PC-9 (cell line): ENCODE measurements at regions not wholly inside any gene's neighbourhood (a gene's known extent, or its start where the extent isn't known, plus 50 kb on each side); places are given as distances from the start of the nearest gene placed in this dataset.

Source experiments
- BruUV-seq: library from RNA; stranded (reverse); fragments of 400-500 nt; replicated peaks from 2 replicates; lab custom pipeline; 2021; lab: Mats Ljungman, UMichigan
- CTCF ChIA-PET: fragments of 300-600 bp; sonication (Branson Sonifier 250); formaldehyde crosslinking; loops from one replicate; lab custom pipeline; 2022; ENCODE audit warnings: antibody characterized with exemption; lab: Charles Lee
- POLR2A ChIA-PET: fragments of 300-600 bp; sonication (Branson Sonifier 250); formaldehyde crosslinking; loops from one replicate; lab custom pipeline; 2022; ENCODE audit warnings: antibody characterized with exemption; ENCODE audit not compliant: unreplicated experiment; lab: Charles Lee
- DNase-seq, 2 experiments: peaks; one replicate each; pipeline versions ENCODE4 v3.0.0 to v3.0.0-alpha.2; 2015 to 2022; ENCODE audit warnings: mixed read lengths in 1 of 2
- H2AFZ ChIP-seq: fragments of 200-600 bp; sonication (generic); 2 replicates; pipeline ENCODE4 v1.8.1; 2017; ENCODE audit warnings: antibody characterized with exemption
- H3F3A ChIP-seq: fragments of 200-600 bp; sonication (generic); 2 replicates; pipeline ENCODE4 v1.8.1; 2017; ENCODE audit warnings: antibody characterized with exemption, mild to moderate bottlenecking, low read depth; ENCODE audit not compliant: insufficient read depth
- H3K27ac ChIP-seq: fragments of 200-600 bp; sonication (generic); 2 replicates; pipeline ENCODE4 v1.6.1; 2016; ENCODE audit warnings: mixed run types
- H3K27me3 ChIP-seq: fragments of 200-600 bp; sonication (generic); 2 replicates; pipeline ENCODE4 v1.6.1; 2016; ENCODE audit warnings: low read depth, mixed run types; ENCODE audit not compliant: insufficient read depth
- H3K36me3 ChIP-seq: fragments of 200-600 bp; sonication (generic); 2 replicates; pipeline ENCODE4 v1.6.1; 2016; ENCODE audit warnings: low read depth, mixed run types
- H3K4me1 ChIP-seq: fragments of 200-600 bp; sonication (generic); replicated peaks from 2 replicates; pipeline ENCODE4 v1.6.1; 2016; ENCODE audit warnings: mixed run types; ENCODE audit not compliant: insufficient read depth
- H3K4me2 ChIP-seq: fragments of 200-600 bp; sonication (generic); 2 replicates; pipeline ENCODE4 v1.6.1; 2017; ENCODE audit warnings: mixed run types
- H3K4me3 ChIP-seq: fragments of 200-600 bp; sonication (generic); 2 replicates; pipeline ENCODE4 v1.6.1; 2016; ENCODE audit warnings: mixed run types
- H3K79me2 ChIP-seq: fragments of 200-600 bp; sonication (generic); 2 replicates; pipeline ENCODE4 v1.6.1; 2017; ENCODE audit warnings: low read depth, mixed run types
- H3K9me2 ChIP-seq: fragments of 200-600 bp; sonication (generic); 2 replicates; pipeline ENCODE4 v1.8.1; 2017; ENCODE audit warnings: mild to moderate bottlenecking; ENCODE audit not compliant: insufficient read depth
- H3K9me3 ChIP-seq: fragments of 200-600 bp; sonication (generic); 2 replicates; pipeline ENCODE4 v1.8.1; 2016; ENCODE audit warnings: low read depth; ENCODE audit not compliant: insufficient read depth
- H4K20me1 ChIP-seq: fragments of 200-600 bp; sonication (generic); 2 replicates; pipeline ENCODE4 v1.8.1; 2017; ENCODE audit not compliant: insufficient read depth
- EZH2 ChIP-seq: fragments of 200-600 bp; sonication (generic); IDR thresholded peaks from 2 replicates; pipeline ENCODE4 v1.8.0; 2017; ENCODE audit warnings: antibody characterized with exemption, low read depth
- intact Hi-C: fragments of 100-400 bp; cut with micrococcal nuclease; formaldehyde crosslinking; loops from one replicate; pipeline ENCODE4 v1.10.0; 2022; ENCODE audit not compliant: unreplicated experiment
- TF ChIP-seq, protein P1 (sequence below): fragments of 200-600 bp; sonication (generic); conservative IDR thresholded peaks from 2 replicates; pipeline ENCODE4 v1.6.1; 2017; ENCODE audit warnings: mixed run types, antibody characterized with exemption, mild to moderate bottlenecking, moderate library complexity

GRCh38 chr14:39576736-39577135 is 144.5 kb upstream of the FBXO33 start:
- BruUV-seq = no TSS peak
- Histone ChIP-seq H3K4me2 (no peak overlapping the region), H3K27ac (no peak overlapping the region), H3K27me3 (no peaks in the 10 kb centered on the region), H3K36me3 (no peaks in the 10 kb centered on the region), H3K79me2 (no peaks in the 10 kb centered on the region), H3K9me3 (no peaks in the 10 kb centered on the region), H3K4me1 (no peaks in the 10 kb centered on the region), H4K20me1 (no peaks in the 10 kb centered on the region), H3F3A (no peaks in the 10 kb centered on the region), H3K4me3 (no peak overlapping the region), H3K9me2 (no peaks in the 10 kb centered on the region), H2AFZ (no peak overlapping the region)
- POLR2A ChIA-PET = no interaction called here
- CTCF ChIA-PET = no interaction called here
- no peak for DNase-seq
- TF ChIP-seq EZH2 = no peak
- TF ChIP-seq, protein P1, sequence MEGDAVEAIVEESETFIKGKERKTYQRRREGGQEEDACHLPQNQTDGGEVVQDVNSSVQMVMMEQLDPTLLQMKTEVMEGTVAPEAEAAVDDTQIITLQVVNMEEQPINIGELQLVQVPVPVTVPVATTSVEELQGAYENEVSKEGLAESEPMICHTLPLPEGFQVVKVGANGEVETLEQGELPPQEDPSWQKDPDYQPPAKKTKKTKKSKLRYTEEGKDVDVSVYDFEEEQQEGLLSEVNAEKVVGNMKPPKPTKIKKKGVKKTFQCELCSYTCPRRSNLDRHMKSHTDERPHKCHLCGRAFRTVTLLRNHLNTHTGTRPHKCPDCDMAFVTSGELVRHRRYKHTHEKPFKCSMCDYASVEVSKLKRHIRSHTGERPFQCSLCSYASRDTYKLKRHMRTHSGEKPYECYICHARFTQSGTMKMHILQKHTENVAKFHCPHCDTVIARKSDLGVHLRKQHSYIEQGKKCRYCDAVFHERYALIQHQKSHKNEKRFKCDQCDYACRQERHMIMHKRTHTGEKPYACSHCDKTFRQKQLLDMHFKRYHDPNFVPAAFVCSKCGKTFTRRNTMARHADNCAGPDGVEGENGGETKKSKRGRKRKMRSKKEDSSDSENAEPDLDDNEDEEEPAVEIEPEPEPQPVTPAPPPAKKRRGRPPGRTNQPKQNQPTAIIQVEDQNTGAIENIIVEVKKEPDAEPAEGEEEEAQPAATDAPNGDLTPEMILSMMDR = no peak
- intact Hi-C loops = no loop called here

DNA sequence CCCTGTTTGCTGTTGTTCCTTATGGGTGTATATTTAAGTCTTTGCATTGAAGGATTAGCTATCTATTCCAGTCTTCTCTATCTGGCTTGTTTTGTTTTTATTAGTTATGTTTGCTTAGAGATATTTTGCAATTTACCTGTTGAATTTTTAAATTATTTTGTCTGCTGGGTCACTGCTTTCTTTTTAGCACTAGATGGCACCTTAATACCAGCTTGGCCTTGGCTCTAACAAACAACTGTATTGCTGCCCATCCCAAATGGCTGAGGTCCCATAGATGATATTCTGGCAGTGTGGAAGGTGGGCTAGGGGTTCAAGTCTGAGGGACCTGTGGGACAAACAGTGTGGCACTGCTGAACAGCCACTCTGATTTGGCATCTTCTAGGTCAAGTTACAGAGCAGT is 144.0 kb upstream of the FBXO33 start:
- no peak overlapping the region for H3K4me3 ChIP-seq
- intact Hi-C loops = no loop called here
- no peaks in the 10 kb centered on the region for H3K9me3 ChIP-seq
- H2AFZ ChIP-seq = no peak overlapping the region
- no TSS peak for BruUV-seq
- no peak for DNase-seq
- H4K20me1 ChIP-seq = no peaks in the 10 kb centered on the region
- TF ChIP-seq, protein P1 = no peak
- TF ChIP-seq EZH2 = no peak
- no peak overlapping the region for H3K27ac ChIP-seq
- H3K4me2 ChIP-seq = no peak overlapping the region
- no peaks in the 10 kb centered on the region for H3K27me3 ChIP-seq
- H3F3A ChIP-seq = no peaks in the 10 kb centered on the region
- no peaks in the 10 kb centered on the region for H3K79me2 ChIP-seq
- H3K36me3 ChIP-seq = no peaks in the 10 kb centered on the region
- CTCF ChIA-PET = no interaction called here
- H3K4me1 ChIP-seq = no peaks in the 10 kb centered on the region
- H3K9me2 ChIP-seq = no peaks in the 10 kb centered on the region
- POLR2A ChIA-PET = no interaction called here

DNA sequence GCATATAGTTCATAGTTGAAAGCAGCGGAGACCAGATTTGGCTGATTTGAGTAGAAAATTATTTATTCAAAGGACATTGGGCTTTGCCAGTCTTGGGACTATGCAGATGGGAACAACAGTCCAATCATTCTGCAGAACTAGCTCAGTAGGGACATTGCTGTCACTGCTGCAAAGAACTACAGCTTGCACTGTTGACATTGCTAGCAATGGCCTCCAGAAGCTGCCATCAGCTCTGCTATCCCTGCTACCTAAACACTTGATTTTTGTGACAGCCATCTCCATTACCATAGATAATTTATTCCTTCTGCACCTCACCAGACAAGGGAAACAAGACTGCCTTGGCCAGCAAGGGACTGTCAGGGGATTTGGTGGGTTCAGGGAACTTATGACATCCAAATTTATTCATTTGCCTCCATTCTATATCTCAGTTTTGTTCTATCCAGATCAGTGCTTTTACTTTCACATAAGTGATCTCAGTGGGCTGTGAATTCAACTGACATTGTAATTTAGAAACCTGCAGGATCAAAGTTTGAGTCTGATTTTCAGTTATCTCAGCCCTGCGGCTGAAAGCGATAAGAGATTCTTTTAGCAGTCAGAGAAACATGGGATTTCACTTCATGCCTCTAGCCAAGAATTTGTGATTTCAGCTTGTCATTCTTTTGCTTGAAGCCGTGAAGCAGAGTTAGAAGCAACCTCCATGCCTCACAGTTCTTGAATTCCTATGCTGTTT is 136.7 kb upstream of the FBXO33 start:
- Histone ChIP-seq H3K9me2 (no peaks in the 10 kb centered on the region), H3F3A (no peaks in the 10 kb centered on the region), H3K36me3 (no peaks in the 10 kb centered on the region), H4K20me1 (no peaks in the 10 kb centered on the region), H3K4me1 (no peaks in the 10 kb centered on the region), H3K4me3 (no peak overlapping the region), H3K4me2 (no peak overlapping the region), H3K9me3 (no peaks in the 10 kb centered on the region), H3K27ac (no peak overlapping the region), H3K79me2 (no peaks in the 10 kb centered on the region), H3K27me3 (no peaks in the 10 kb centered on the region), H2AFZ (no peak overlapping the region)
- no peak for DNase-seq
- intact Hi-C loops = no loop called here
- CTCF ChIA-PET = no interaction called here
- BruUV-seq = no TSS peak
- POLR2A ChIA-PET = interaction anchor here (0.7 kb wide), 1 partner anchor 120 kb away, joined by 11 read pairs; no protein-coding TSS in a partner anchor
- TF ChIP-seq, protein P1 = no peak
- TF ChIP-seq EZH2 = no peak
